Body of pancreas (tissue), 4 donors: ENCODE measurements at regions not wholly inside any gene's neighbourhood (a gene's known extent, or its start where the extent isn't known, plus 50 kb on each side); places are given as distances from the start of the nearest gene placed in this dataset.

ENCODE experiments used
- CTCF ChIP-seq, 7 experiments: fragments of 450-650 bp in 4 of 7; fragments of 200-600 bp in 3 of 7; sonication (generic) in 3 of 7; IDR thresholded peaks; one replicate each; pipeline ENCODE4 v1.5.1; 2016 to 2019; ENCODE audit warnings: antibody characterized with exemption in 7 of 7
- POLR2A ChIP-seq, 3 donors: fragments of 450-650 bp; IDR thresholded peaks; one replicate each; pipeline ENCODE4 v1.6.1; 2016; ENCODE audit warnings: antibody characterized with exemption in 3 of 3, mild to moderate bottlenecking in 2 of 3

DNA sequence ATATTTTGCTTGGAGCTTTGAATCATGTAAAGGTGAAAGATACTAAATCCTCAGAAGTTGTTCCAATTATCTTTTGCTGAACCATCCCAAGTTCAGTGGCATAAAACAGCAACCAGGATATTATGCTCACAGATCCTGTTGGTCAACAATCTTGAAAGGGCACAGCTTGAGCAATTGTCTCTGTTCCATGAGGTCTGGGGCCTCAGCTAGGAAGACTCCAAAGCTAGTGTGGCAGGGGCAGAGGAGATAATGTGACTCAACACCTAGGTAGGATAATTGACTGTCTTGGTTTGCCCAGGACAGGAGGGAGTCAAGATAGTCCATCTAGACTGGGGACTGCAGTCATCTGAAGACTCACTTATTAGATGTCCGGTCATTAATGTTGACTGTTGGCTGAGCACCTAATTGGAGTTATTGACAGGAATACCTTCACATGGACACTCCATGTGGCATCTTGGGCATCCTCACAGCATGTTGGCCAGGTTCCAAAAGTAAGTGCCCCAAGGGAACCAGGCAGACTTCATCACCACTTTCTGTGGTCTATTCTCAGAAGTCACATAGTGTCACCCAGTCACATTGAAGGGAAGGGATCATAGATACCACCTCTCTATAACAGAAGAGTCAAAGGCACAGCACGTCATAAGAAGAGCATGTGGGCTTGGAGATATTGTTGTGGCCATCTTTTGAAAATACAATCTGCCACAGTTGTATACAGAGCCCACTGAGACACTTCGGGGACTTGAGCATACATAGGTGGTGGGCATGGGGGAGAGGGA is 88.4 kb upstream of the GPBP1 start:
- no peak for TF ChIP-seq CTCF (IDR thresholded peaks at IDR 0.05)
- TF ChIP-seq POLR2A (IDR thresholded peaks at IDR 0.05) = no peak
